CD4-positive, alpha-beta memory T cell (primary cell): ENCODE measurements at regions not wholly inside any gene's neighbourhood (a gene's known extent, or its start where the extent isn't known, plus 50 kb on each side); places are given as distances from the start of the nearest gene placed in this dataset.

Experiments
- CTCF ChIA-PET: fragments of 350-600 bp; sonication (Branson Sonifier 250); formaldehyde crosslinking; loops from one replicate; lab custom pipeline; 2021; ENCODE audit warnings: inconsistent platforms; ENCODE audit not compliant: partially characterized antibody; lab: Charles Lee
- POLR2A ChIA-PET: fragments of 350-600 bp; sonication (Branson Sonifier 250); formaldehyde crosslinking; loops from one replicate; lab custom pipeline; 2021; ENCODE audit not compliant: partially characterized antibody; lab: Charles Lee
- DNase-seq, 5 donors: peaks; one replicate each; pipeline versions ENCODE4 v3.0.0 to v3.0.0-alpha.2; 2020 to 2022; ENCODE audit warnings: mixed read lengths in 1 of 5
- H3K27ac ChIP-seq: one replicate; pipeline ENCODE4 v1.7.0; 2013; ENCODE audit warnings: low read depth, low read length
- H3K27me3 ChIP-seq: 2 replicates; pipeline ENCODE4 v1.7.0; 2013; ENCODE audit warnings: mild to moderate bottlenecking, low read length, moderate library complexity; ENCODE audit not compliant: insufficient read depth
- H3K36me3 ChIP-seq: 2 replicates; pipeline ENCODE4 v1.7.0; 2013; ENCODE audit warnings: mild to moderate bottlenecking, low read length, moderate library complexity; ENCODE audit not compliant: insufficient read depth
- H3K4me1 ChIP-seq: 2 replicates; pipeline ENCODE4 v1.7.0; 2013; ENCODE audit warnings: mild to moderate bottlenecking, low read length, moderate library complexity; ENCODE audit not compliant: insufficient read depth
- H3K4me3 ChIP-seq, 2 donors: one replicate each; pipeline ENCODE4 v1.7.0; 2013; ENCODE audit warnings: low read length in 2 of 2, mild to moderate bottlenecking in 1 of 2
- H3K9me3 ChIP-seq, 2 donors: one replicate each; pipeline ENCODE4 v1.7.0; 2013; ENCODE audit warnings: low read length in 2 of 2, control low read depth in 1 of 2; ENCODE audit not compliant: control insufficient read depth in 1 of 2
- H3K27ac Mint-ChIP-seq, 7 donors: one replicate each; pipeline ENCODE4 v1.8.0; 2020 to 2021; ENCODE audit warnings: mixed read lengths in 7 of 7, mild to moderate bottlenecking in 6 of 7, inconsistent platforms in 3 of 7, moderate library complexity in 3 of 7
- H3K27me3 Mint-ChIP-seq, 2 donors: one replicate each; pipeline ENCODE4 v1.8.0; 2020 to 2021; ENCODE audit warnings: mixed read lengths in 2 of 2
- H3K36me3 Mint-ChIP-seq, 2 donors: one replicate each; pipeline ENCODE4 v1.8.0; 2020 to 2021; ENCODE audit warnings: mixed read lengths in 2 of 2, inconsistent platforms in 1 of 2, mild to moderate bottlenecking in 1 of 2
- H3K4me1 Mint-ChIP-seq, 4 donors: one replicate each; pipeline ENCODE4 v1.8.0; 2020 to 2021; ENCODE audit warnings: mixed read lengths in 4 of 4, mild to moderate bottlenecking in 1 of 4
- H3K4me3 Mint-ChIP-seq, 8 donors: one replicate each; pipeline ENCODE4 v1.8.0; 2020 to 2021; ENCODE audit warnings: mixed read lengths in 8 of 8, mild to moderate bottlenecking in 7 of 8, moderate library complexity in 6 of 8, inconsistent platforms in 3 of 8
- H3K9me3 Mint-ChIP-seq, 8 donors: one replicate each; pipeline ENCODE4 v1.8.0; 2020 to 2021; ENCODE audit warnings: mixed read lengths in 8 of 8, mild to moderate bottlenecking in 5 of 8, inconsistent platforms in 3 of 8, moderate library complexity in 1 of 8
- intact Hi-C: fragments of 100-400 bp; cut with micrococcal nuclease; formaldehyde crosslinking; loops from one replicate; pipeline ENCODE4 v1.15.1; 2023

DNA sequence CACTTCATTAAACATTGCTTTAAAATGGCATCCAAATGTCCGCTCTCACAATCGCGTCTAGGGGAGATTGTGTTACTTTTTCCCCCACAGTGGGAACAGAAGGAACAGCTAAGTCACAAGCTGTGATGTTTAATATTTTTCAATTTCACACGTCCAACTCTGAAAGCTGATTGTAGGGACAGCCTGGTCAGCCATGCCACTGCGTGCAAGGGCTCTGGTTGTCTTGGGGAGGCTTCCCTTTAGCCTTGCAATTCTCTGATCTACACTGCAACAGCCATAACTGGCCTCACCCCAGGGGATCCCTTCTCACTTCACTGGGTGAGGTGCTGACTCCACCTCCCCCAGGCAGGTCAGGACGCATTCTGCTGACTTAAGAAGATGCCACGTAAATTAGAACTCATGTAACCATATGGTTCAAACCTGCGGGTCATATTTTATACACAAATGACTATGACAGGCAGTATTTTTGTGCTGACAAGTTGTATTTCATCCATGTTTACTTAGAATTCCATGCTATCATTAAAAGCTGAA, 425.2 kb upstream of the NFE2L3 start:
- Mint-ChIP-seq H3K27ac (no peak overlapping the region), H3K9me3 (peaks cover 0 to 1% (median 0%) of the 10 kb centered on the region in 8 donors), H3K27me3 (peaks cover 0 to 2% of the 10 kb centered on the region in 2 donors), H3K4me1 (no peaks in the 10 kb centered on the region), H3K4me3 (no peak overlapping the region), H3K36me3 (no peaks in the 10 kb centered on the region)
- ChIA-PET POLR2A (no interaction called here), CTCF (no interaction called here)
- DNase-seq: no peak
- no peaks in the 10 kb centered on the region for H3K27me3 ChIP-seq
- intact Hi-C loops: no loop called here
- no peaks in the 10 kb centered on the region for H3K4me1 ChIP-seq
- H3K9me3 ChIP-seq: no peaks in the 10 kb centered on the region
- H3K36me3 ChIP-seq: no peaks in the 10 kb centered on the region
- H3K27ac ChIP-seq: no peak overlapping the region
- no peak overlapping the region for H3K4me3 ChIP-seq

DNA sequence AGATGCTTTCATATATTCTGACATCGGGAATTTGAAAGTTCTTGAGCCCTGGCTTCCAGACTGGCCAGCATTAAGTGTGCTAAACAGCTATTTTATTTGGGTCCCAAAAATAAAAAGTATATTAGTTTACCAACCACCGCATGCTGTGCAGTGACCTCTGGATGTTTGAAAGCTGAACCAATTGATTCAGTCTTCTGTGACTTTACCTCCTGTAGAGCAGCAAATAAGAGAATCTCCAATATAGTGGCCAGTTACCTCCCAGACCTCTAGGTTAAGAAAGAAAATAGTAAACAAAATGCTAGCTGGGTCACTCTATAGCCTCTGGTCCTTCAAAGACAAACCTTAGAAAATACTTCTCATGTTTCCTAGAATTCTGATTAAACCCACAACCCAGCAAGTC, 424.6 kb upstream of the NFE2L3 start:
- peaks cover 0 to 2% of the 10 kb centered on the region in 2 donors for H3K27me3 Mint-ChIP-seq
- H3K36me3 ChIP-seq: no peaks in the 10 kb centered on the region
- H3K27ac ChIP-seq: no peak overlapping the region
- no peak overlapping the region for H3K4me3 Mint-ChIP-seq
- ChIA-PET POLR2A (no interaction called here), CTCF (no interaction called here)
- H3K4me1 ChIP-seq: no peaks in the 10 kb centered on the region
- H3K27me3 ChIP-seq: no peaks in the 10 kb centered on the region
- H3K36me3 Mint-ChIP-seq: no peaks in the 10 kb centered on the region
- H3K4me3 ChIP-seq: no peak overlapping the region
- no peak overlapping the region for H3K27ac Mint-ChIP-seq
- H3K9me3 ChIP-seq: no peaks in the 10 kb centered on the region
- peaks cover 0 to 1% (median 0%) of the 10 kb centered on the region in 8 donors for H3K9me3 Mint-ChIP-seq
- DNase-seq: no peak
- no peaks in the 10 kb centered on the region for H3K4me1 Mint-ChIP-seq
- intact Hi-C loops: no loop called here

DNA sequence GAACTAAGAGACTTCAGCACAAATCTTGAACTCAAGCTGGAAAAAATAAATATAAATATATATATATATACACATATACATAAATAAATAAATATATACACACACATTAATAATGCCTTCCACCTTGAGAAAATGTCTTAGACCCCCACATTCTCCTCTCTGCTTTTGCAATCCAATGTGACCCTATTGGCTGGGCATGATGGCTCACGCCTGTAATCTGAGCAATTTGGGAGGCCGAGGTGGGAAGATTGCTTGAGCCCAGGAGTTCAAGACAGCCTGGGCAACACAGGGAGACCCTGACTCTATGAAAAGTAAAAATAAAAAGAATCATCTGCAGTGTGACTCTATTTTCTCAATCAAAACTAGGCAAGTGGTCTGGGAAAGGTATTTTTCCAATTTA, 424.1 kb upstream of the NFE2L3 start:
- intact Hi-C loops: no loop called here
- CTCF ChIA-PET: no interaction called here

DNA sequence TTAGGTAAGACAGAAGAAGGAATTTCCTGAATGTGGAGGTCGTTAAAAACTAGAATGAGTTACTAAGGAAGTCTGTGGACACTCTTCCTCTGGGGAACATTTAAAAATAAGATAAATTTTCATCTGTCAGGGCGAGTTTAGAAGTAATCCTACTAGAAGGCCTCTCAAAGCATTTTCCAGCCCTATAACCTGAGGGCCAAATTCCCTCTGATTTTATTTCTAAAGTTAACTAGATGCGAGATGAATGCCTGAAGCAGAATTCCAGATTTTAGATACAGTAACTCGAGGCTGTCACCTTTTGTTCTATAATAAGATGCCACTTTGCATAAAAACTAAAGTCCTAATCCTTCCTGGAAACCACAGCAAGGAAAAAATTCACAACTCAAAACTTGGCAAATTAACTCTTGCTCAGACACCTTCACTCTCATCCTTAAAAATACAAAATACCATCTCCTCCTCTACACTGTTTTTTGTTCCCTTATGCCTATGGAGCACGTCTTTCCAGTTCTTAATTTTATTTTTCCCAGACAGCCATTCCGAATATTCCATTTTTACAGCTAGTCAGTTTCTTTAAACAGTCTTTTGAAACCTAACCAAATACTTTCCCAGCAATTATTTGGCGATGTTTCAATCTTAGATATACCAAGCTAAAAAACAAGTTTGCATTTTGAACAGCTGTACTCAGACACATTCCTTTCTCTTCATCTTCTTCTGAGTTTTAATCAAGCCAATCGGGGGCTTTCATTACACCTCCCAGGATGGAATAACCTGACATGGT, 420.7 kb upstream of the NFE2L3 start:
- Mint-ChIP-seq H3K36me3 (no peaks in the 10 kb centered on the region), H3K27me3 (peaks cover 8 to 13% of the 10 kb centered on the region in 2 donors), H3K9me3 (no peaks in the 10 kb centered on the region), H3K4me3 (no peak overlapping the region), H3K4me1 (no peaks in the 10 kb centered on the region), H3K27ac (no peak overlapping the region)
- ChIA-PET CTCF (interaction anchor here (1.2 kb wide), 1 partner anchor 7 kb away, joined by 3 read pairs; no protein-coding TSS in a partner anchor), POLR2A (no interaction called here)
- no peak overlapping the region for H3K27ac ChIP-seq
- no peaks in the 10 kb centered on the region for H3K36me3 ChIP-seq
- H3K27me3 ChIP-seq: no peaks in the 10 kb centered on the region
- DNase-seq: no peak
- no peaks in the 10 kb centered on the region for H3K4me1 ChIP-seq
- H3K9me3 ChIP-seq: no peaks in the 10 kb centered on the region
- no peak overlapping the region for H3K4me3 ChIP-seq
- intact Hi-C loops: no loop called here

More for the DNA sequence above, 424.1 kb upstream of the NFE2L3 start:
- Mint-ChIP-seq H3K4me1 (no peaks in the 10 kb centered on the region), H3K36me3 (no peaks in the 10 kb centered on the region), H3K9me3 (peaks cover 0 to 1% (median 0%) of the 10 kb centered on the region in 8 donors), H3K27me3 (peaks cover under 1 to 2% of the 10 kb centered on the region in 2 donors), H3K4me3 (no peak overlapping the region), H3K27ac (no peak overlapping the region)
- H3K4me1 ChIP-seq: no peaks in the 10 kb centered on the region
- no peaks in the 10 kb centered on the region for H3K9me3 ChIP-seq
- H3K4me3 ChIP-seq: no peak overlapping the region
- H3K27me3 ChIP-seq: no peaks in the 10 kb centered on the region
- no peak for DNase-seq
- no peaks in the 10 kb centered on the region for H3K36me3 ChIP-seq
- no peak overlapping the region for H3K27ac ChIP-seq
- POLR2A ChIA-PET: no interaction called here

DNA sequence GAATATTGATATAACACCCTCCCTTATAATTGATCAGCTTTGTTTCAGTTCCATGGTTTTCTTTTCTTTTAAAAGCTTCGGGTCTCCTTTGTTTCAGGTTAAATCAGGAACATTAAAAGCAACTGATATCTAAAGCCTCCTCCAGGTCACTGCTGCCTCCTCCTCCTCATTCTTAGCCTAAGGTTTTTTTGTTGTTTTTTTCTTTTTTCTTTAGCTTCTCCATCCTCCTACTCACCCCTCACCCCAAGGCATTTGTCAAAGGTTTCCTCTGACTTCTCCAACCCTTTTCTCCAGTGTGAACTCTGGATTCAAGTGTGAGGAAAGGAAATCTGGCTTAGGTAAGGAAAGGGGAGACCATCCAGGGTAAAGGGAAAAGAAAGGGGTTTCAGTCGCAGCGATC, 420.2 kb upstream of the NFE2L3 start:
- ChIA-PET CTCF (interaction anchor here (1.2 kb wide), 1 partner anchor 8 kb away, joined by 3 read pairs; no protein-coding TSS in a partner anchor), POLR2A (no interaction called here)
- Mint-ChIP-seq H3K27me3 (peaks cover 11 to 18% of the 10 kb centered on the region in 2 donors), H3K27ac (no peak overlapping the region), H3K36me3 (no peaks in the 10 kb centered on the region), H3K9me3 (no peaks in the 10 kb centered on the region), H3K4me1 (no peaks in the 10 kb centered on the region), H3K4me3 (no peak overlapping the region)
- no peak overlapping the region for H3K4me3 ChIP-seq
- H3K27me3 ChIP-seq: no peaks in the 10 kb centered on the region
- intact Hi-C loops: no loop called here
- no peaks in the 10 kb centered on the region for H3K4me1 ChIP-seq
- no peak overlapping the region for H3K27ac ChIP-seq
- H3K9me3 ChIP-seq: no peaks in the 10 kb centered on the region
- no peaks in the 10 kb centered on the region for H3K36me3 ChIP-seq
- no peak for DNase-seq

DNA sequence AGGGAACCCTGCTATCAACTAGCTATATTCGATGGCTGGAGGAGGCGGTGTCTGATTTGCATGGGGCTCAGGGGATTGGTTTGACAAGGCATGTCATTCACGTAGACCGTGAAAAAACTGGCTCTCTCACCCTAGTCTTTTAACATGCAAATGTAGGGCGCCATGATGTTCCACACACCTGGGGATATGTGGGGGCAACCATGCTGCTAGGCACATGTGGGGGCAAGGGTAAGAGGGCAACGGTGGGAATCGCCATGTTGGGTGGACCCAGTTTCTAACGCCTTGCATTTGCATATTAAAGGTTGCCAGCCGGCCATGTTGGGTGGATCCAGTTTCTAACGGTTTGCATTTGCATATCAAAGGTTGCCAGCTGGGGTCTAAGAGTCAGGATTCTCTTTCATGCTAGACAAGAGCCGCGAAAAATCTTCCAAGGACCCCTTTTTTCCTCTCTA, 419.2 kb upstream of the NFE2L3 start:
- Mint-ChIP-seq H3K36me3 (no peaks in the 10 kb centered on the region), H3K4me1 (no peaks in the 10 kb centered on the region), H3K9me3 (no peaks in the 10 kb centered on the region), H3K4me3 (no peak overlapping the region), H3K27me3 (peaks cover 12 to 22% of the 10 kb centered on the region in 2 donors), H3K27ac (no peak overlapping the region)
- ChIA-PET CTCF (interaction anchor here (1.2 kb wide), 1 partner anchor 9 kb away, joined by 3 read pairs; no protein-coding TSS in a partner anchor), POLR2A (no interaction called here)
- Histone ChIP-seq H3K27me3 (no peaks in the 10 kb centered on the region), H3K27ac (no peak overlapping the region), H3K9me3 (no peaks in the 10 kb centered on the region), H3K4me1 (no peaks in the 10 kb centered on the region), H3K36me3 (no peaks in the 10 kb centered on the region), H3K4me3 (no peak overlapping the region)
- intact Hi-C loops: no loop called here
- no peak for DNase-seq

DNA sequence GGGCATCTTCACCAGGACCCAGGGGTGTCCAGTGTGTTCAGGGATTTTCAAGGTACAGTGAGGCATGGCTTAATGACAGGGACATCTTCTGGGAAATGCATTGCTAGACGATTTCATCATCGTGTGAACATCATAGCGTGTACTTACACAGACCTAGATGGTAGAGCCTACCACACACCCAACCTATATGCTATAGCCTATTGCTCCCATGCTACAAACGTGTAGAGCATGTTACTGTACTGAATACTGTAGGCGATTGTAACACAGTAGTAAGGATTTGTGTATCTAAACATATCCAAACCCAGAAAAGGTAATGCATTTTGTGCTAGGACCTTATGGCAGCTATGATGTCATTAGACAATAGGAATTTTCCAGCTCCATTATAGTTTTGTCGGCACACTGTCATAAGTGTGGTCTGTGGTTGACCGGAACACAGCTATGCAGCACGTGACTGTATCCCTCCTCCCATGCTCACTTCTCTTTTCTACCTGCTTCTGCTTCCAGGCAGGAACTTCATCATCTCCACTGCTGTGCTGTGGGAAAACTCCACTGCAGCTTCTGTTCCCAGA, 416.2 kb upstream of the NFE2L3 start:
- no peaks in the 10 kb centered on the region for H3K9me3 Mint-ChIP-seq
- H3K4me1 Mint-ChIP-seq: no peaks in the 10 kb centered on the region
- H3K27me3 Mint-ChIP-seq: peaks cover 12 to 24% of the 10 kb centered on the region in 2 donors
- Histone ChIP-seq H3K9me3 (no peaks in the 10 kb centered on the region), H3K4me3 (no peak overlapping the region), H3K27me3 (no peaks in the 10 kb centered on the region), H3K27ac (no peak overlapping the region), H3K4me1 (no peaks in the 10 kb centered on the region), H3K36me3 (no peaks in the 10 kb centered on the region)
- intact Hi-C loops: no loop called here
- H3K4me3 Mint-ChIP-seq: no peak overlapping the region
- CTCF ChIA-PET: no interaction called here
- no peak for DNase-seq
- no peaks in the 10 kb centered on the region for H3K36me3 Mint-ChIP-seq
- no peak overlapping the region for H3K27ac Mint-ChIP-seq
- POLR2A ChIA-PET: no interaction called here
